ENCODE measurements at regions not wholly inside any gene's neighbourhood (a gene's known extent, or its start where the extent isn't known, plus 50 kb on each side); places are given as distances from the start of the nearest gene placed in this dataset.

DNA sequence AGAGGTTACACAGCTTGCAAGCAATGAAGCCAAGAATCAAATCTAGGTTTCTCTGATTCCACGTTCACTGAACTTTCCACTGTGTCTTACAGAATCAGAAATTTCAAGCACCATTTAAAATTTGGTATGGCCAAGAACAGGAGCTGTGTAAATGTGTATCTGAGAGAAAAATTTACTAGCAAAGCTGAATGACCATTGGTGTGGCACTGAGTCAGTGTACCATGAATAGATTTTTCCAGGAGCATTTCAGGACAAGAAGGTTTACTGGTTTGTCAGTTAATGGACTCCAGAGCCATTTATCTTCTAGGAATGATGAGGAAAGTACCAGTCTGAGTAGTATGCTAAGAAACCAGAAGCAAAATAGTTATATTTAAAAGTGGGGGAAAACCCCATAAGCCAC is 269.4 kb upstream of the FAT3 start:
- H3K4me3 Mint-ChIP-seq = no peak overlapping the region
- DNase-seq (ENCODE audit: low spot score) (no peak), ATAC-seq (no peak)
- H3K9me3 Mint-ChIP-seq = peaks cover 18% of the 10 kb centered on the region
- H3K27me3 Mint-ChIP-seq (ENCODE audit: low read depth) = peaks cover 2% of the 10 kb centered on the region; the same call in 1 of the 2 replicates
- H3K36me3 Mint-ChIP-seq = peaks cover 6% of the 10 kb centered on the region; the same call in 1 of the 2 replicates
- no peak overlapping the region for H3K27ac Mint-ChIP-seq
- no peak for TF ChIP-seq CBFB (CRISPR knock-in tag; IDR thresholded peaks at IDR 0.05; ENCODE audit: low read depth)
- TF ChIP-seq, protein P1, sequence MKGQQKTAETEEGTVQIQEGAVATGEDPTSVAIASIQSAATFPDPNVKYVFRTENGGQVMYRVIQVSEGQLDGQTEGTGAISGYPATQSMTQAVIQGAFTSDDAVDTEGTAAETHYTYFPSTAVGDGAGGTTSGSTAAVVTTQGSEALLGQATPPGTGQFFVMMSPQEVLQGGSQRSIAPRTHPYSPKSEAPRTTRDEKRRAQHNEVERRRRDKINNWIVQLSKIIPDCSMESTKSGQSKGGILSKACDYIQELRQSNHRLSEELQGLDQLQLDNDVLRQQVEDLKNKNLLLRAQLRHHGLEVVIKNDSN (CRISPR knock-in tag; IDR thresholded peaks at IDR 0.05) = no peak
- no peak for TF ChIP-seq NFE2L1 (CRISPR knock-in tag; IDR thresholded peaks at IDR 0.05)
- TF ChIP-seq KAT7 (CRISPR knock-in tag; IDR thresholded peaks at IDR 0.05; ENCODE audit: borderline replicate concordance) = no peak
- TF ChIP-seq, protein P2, sequence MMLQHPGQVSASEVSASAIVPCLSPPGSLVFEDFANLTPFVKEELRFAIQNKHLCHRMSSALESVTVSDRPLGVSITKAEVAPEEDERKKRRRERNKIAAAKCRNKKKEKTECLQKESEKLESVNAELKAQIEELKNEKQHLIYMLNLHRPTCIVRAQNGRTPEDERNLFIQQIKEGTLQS (CRISPR knock-in tag; conservative IDR thresholded peaks at IDR 0.05) = no peak
- ChIA-PET CTCF (no interaction called here), POLR2A (no interaction called here)
- no peaks in the 10 kb centered on the region for H3K4me1 Mint-ChIP-seq

DNA sequence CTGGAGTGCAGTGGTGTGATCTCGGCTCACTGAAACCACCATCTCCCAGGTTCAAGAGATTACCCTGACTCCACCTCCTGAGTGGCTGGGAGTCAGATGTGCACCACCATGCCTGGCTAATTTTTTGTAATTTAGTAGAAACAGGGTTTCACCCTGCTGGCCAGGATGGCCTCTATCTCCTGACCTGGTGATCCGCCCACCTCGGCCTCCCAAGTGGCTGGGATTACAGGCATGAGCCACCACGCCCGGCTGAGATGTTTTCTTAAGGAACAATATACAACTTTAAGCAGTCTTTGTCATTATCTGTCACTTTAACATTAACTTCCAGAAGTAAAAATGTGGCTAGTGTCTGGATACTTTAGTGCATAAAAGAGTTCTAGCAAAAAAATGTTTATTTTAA is 272.6 kb upstream of the FAT3 start:
- no peaks in the 10 kb centered on the region for H3K9me3 Mint-ChIP-seq
- DNase-seq (ENCODE audit: low spot score) = no peak
- no peak overlapping the region for H3K27ac Mint-ChIP-seq
- H3K4me3 Mint-ChIP-seq = no peak overlapping the region
- TF ChIP-seq SP1 (CRISPR knock-in tag; conservative IDR thresholded peaks at IDR 0.05) (no peak), ZNF396 (CRISPR knock-in tag; IDR thresholded peaks at IDR 0.05; ENCODE audit: borderline replicate concordance) (no peak), OVOL2 (CRISPR knock-in tag; IDR thresholded peaks at IDR 0.05; ENCODE audit: borderline replicate concordance) (no peak), PRRX2 (CRISPR knock-in tag; IDR thresholded peaks at IDR 0.05) (no peak), SMAD3 (CRISPR knock-in tag; IDR thresholded peaks at IDR 0.05; ENCODE audit: borderline replicate concordance) (no peak), SMAD4 (CRISPR knock-in tag; IDR thresholded peaks at IDR 0.05) (no peak), NR3C1 (CRISPR knock-in tag; conservative IDR thresholded peaks at IDR 0.05; ENCODE audit: low read depth) (no peak), ZNF512 (CRISPR knock-in tag; IDR thresholded peaks at IDR 0.05; ENCODE audit: borderline replicate concordance) (no peak), HMGA2 (CRISPR knock-in tag; IDR thresholded peaks at IDR 0.05) (no peak), TP53 (CRISPR knock-in tag; IDR thresholded peaks at IDR 0.05) (no peak), ZNF425 (CRISPR knock-in tag; conservative IDR thresholded peaks at IDR 0.05) (no peak), CREM (CRISPR knock-in tag; IDR thresholded peaks at IDR 0.05) (no peak), GRHL2 (CRISPR knock-in tag; IDR thresholded peaks at IDR 0.05; ENCODE audit: insufficient replicate concordance, severe bottlenecking) (no peak), NR1H2 (CRISPR knock-in tag; IDR thresholded peaks at IDR 0.05) (no peak), ZBTB43 (CRISPR knock-in tag; IDR thresholded peaks at IDR 0.05) (no peak), IRF2 (CRISPR knock-in tag; IDR thresholded peaks at IDR 0.05; ENCODE audit: borderline replicate concordance, low read depth) (no peak), FOXP1 (CRISPR knock-in tag; IDR thresholded peaks at IDR 0.05; ENCODE audit: borderline replicate concordance) (no peak), ESRRA (CRISPR knock-in tag; IDR thresholded peaks at IDR 0.05; ENCODE audit: borderline replicate concordance) (no peak), FOXK1 (CRISPR knock-in tag; IDR thresholded peaks at IDR 0.05) (no peak)
- TF ChIP-seq, protein P3, sequence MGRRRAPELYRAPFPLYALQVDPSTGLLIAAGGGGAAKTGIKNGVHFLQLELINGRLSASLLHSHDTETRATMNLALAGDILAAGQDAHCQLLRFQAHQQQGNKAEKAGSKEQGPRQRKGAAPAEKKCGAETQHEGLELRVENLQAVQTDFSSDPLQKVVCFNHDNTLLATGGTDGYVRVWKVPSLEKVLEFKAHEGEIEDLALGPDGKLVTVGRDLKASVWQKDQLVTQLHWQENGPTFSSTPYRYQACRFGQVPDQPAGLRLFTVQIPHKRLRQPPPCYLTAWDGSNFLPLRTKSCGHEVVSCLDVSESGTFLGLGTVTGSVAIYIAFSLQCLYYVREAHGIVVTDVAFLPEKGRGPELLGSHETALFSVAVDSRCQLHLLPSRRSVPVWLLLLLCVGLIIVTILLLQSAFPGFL (CRISPR knock-in tag; IDR thresholded peaks at IDR 0.05; ENCODE audit: borderline replicate concordance) = no peak
- no peaks in the 10 kb centered on the region for H3K4me1 Mint-ChIP-seq
- ChIA-PET CTCF (no interaction called here), POLR2A (no interaction called here)
- no peaks in the 10 kb centered on the region for H3K27me3 Mint-ChIP-seq (ENCODE audit: low read depth)
- H3K36me3 Mint-ChIP-seq = no peaks in the 10 kb centered on the region
- ATAC-seq = no peak
